DMS 273 (cell line): ENCODE measurements at regions not wholly inside any gene's neighbourhood (a gene's known extent, or its start where the extent isn't known, plus 50 kb on each side); places are given as distances from the start of the nearest gene placed in this dataset.
"Not testable (repeated sequence)": the region's sequence is repeated elsewhere in the genome, so short reads cannot be mapped to it uniquely, and the experiment has no call there.

Experiments used
- DNase-seq: peaks from one replicate; lab custom pipeline; 2025; ENCODE audit not compliant: unreplicated experiment; lab: John Stamatoyannopoulos, UW

GRCh38 chr11:122405547-122406341 is 249.8 kb upstream of the UBASH3B start:
- DNase-seq: no peak

DNA sequence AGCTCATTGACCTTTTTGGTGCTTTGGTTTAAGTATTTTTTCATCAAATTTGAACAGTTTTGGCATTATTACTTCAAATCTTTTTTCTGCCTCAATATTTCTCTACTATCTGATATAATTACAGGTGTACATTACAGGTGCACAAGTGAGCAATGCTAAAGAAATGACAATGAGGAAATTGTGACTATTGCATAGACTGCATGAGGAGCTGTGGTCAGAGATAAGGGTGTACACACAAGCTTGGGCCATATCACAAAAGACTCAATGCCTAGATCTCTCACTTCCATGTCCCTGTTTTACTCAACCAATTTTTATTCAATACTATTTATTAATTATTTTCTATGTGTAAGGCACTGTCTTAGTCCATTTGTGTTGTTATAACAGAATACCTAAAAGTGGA is 251.0 kb upstream of the UBASH3B start:
- DNase-seq: no peak

- not testable (repeated sequence) for DNase-seq
Observed at GRCh38 chr11:122401581-122401980, 253.9 kb upstream of the UBASH3B start.

DNA sequence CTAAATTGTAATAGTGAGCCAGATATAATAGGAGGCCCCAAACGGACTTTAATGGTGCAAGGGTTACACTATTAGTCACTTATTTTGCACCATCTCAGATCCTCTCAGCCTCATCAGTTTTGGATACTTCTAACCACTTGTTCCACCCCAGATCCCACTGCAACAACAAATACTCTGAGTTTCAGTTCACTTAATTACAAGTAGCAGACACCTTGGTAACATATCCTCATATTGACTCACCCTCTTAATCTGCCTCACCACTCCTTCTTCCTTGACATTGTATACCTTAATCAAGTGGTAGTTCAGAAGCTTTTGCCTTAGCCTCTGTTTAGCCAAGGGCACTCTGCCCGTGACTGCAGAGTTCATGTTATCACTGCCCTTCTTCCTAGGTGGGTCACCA is 256.1 kb upstream of the UBASH3B start:
- no peak for DNase-seq

DNA sequence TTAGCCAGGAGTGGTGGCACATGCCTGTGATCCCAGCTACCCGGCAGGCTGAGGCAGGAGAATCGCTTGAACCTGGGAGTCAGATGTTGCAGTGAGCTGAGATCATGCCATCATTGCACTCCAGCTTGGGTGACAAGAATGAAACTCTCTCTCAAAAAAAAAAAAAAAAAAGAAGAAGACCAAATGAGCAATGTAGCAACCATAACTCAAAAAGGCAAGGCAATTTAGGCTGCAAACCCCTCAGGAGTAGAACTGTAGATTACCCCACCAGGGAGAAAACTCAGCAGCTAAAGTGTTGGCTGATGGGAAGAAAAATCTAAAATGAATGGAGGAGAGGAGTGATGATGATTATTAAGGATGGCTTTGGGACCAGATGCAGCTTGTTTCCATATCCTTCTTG is 256.7 kb upstream of the UBASH3B start:
- no peak for DNase-seq

GRCh38 chr11:122398167-122398566 is 257.4 kb upstream of the UBASH3B start:
- DNase-seq: no peak

- DNase-seq: no peak
Observed at GRCh38 chr11:122395282-122395681, 260.2 kb upstream of the UBASH3B start.

GRCh38 chr11:122394313-122394712 is 261.2 kb upstream of the UBASH3B start:
- DNase-seq: peak; percentile 26

GRCh38 chr11:122393209-122393860 is 262.2 kb upstream of the UBASH3B start:
- DNase-seq: no peak

- DNase-seq: no peak
Observed at GRCh38 chr11:122392508-122392907, 263.0 kb upstream of the UBASH3B start.

DNA sequence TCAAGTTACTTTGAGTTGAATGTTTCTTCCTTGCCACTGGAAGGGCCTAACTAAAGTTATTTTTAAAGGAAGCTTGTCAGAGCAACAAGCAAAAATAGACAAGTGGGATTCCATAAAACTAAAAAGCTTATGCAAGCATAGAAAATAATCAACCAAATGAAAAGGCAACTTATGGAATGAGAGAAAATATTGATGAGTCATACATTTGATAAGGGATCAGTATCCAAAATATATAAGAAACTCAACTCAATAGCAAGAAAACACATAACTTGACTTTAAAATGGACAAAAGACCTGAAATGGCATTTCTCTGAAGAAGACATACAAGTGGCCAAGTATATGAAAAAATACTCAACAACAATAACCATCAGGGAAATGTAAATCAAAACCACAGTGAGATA is 264.5 kb upstream of the UBASH3B start:
- no peak for DNase-seq

DNA sequence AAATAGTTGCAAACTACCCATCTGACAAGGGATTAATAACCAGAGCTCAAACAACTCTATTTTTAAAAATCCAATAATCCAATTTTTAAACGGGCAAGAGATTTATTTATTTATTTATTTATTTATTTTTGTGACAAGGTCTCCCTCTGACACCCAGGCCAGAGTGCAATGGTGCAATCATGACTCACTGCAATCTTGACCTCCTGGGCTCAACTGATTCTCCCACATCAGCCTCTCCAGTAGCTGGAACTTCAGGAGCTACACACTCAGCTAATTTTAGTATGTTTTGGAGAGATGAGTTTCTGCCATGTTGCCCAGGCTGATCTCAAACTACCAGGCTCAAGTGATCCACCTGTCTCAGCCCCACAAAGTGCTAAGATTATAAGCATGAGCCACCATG is 267.2 kb upstream of the BLID start:
- DNase-seq: no peak

DNA sequence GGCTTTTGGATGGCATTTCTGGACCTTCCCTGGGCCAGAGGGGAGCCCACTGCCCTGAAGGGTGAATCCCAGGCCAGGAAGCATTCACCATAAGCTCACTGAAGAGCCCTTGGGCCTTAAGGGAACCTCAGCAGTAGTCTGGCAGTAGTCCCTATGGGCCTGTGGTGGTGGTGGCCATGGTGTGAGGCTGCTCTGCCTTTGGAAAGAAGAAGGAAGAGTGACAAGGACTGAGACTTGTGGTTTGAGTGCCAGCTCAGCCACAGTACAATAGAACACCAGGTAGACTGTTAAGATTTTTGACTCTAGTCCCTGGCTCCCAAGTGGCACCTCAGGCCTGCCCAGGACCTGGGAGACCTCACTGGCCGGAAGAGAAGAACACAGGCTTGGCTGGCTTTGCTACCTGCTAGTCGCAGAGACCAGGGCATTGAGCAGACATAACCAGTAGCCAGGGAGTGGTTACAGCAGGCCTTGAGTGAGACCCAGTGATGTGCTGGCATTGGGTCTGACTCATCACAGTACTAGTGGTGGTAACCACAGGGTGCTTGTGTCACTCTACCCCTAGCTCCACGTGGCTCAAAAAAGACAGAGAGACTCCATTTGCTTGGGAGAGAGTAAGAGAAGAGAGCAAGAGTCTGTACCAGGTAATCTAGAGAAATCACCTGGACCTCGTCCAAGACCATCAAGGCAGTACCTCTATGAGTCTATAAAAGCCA is 259.8 kb upstream of the BLID start:
- DNase-seq: no peak

GRCh38 chr11:122368796-122369195 is 252.8 kb upstream of the BLID start:
- DNase-seq: no peak

- no peak for DNase-seq
Observed at GRCh38 chr11:122367809-122368231, 251.8 kb upstream of the BLID start.

- DNase-seq: no peak
Observed at GRCh38 chr11:122365610-122366360, 249.8 kb upstream of the BLID start.

DNA sequence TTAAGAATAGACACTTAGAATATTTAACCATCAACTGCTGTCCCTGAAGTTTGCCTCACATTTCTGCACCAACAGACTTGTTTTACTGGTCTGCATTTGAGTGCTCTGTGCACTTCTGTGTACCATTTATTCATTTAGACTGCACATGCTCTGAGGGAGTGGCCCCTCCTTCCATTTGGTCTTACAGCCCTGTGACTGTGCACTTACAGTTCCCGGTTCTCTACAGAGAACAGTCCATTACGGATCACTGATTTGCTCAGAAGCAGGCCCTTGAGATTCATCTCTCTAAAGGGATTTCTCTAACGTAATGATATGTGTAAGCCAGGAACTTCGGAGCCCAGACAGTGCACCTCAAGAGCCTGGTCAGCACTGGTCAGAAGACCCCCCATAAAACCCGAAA is 247.3 kb upstream of the BLID start:
- no peak for DNase-seq

GRCh38 chr11:122362381-122362780 is 246.4 kb upstream of the BLID start:
- DNase-seq: no peak

- DNase-seq: no peak
Observed at GRCh38 chr11:122360875-122361274, 244.9 kb upstream of the BLID start.

DNA sequence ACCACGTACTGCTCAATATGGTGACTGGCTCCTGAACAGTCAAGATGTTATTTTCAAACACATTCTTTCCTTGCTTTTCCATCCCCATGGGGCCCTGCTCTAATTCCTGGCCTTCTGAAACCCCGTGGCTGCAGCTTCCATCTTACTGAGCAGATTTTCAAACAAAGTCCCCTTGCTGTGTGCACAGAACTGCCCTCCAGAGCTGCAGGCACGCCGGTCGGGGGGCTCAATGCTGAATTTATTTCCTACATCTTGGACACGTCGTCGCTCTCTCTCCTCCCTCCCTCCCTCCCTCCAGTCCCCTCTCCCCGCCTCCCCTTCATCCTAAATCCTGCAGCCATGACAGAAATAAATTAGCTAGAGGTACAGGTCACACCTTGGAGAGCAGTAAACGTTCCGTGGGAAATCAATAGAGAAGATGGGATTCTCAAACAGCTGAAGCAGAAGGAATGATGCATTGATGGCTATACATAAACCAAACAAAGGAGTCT is 243.1 kb upstream of the BLID start:
- DNase-seq: no peak

DNA sequence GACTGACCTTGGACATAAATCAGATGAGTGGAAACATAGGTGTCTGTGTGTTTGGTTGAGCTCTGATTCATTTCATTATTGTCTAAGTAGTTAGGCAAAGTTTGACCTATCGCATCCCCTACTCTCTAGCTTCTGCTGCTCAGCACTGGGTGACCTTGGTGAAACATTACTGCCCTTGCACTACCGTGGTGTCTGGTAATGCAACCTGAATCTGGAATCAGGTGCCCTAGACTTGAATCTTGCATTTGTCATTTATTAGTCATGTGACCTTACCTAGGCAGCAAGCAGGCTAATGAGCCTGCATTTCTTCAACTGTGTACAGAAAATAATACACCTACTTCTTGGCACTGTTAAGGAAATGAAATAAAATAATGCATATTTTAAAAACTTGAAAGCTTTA is 242.3 kb upstream of the BLID start:
- DNase-seq: no peak
